Cardiac fibroblast (primary cell): ENCODE measurements at regions not wholly inside any gene's neighbourhood (a gene's known extent, or its start where the extent isn't known, plus 50 kb on each side); places are given as distances from the start of the nearest gene placed in this dataset.
"Not testable (repeated sequence)": the region's sequence is repeated elsewhere in the genome, so short reads cannot be mapped to it uniquely, and the experiment has no call there.

Experiments
- DNase-seq, 2 donors: peaks; one replicate each; pipeline versions ENCODE4 v3.0.0 to v3.0.0-alpha.2; 2010; ENCODE audit warnings: low read depth in 2 of 2
- H3K4me3 ChIP-seq, 2 donors: replicated peaks in 1 of 2; 1 replicate in 1 of 2; 2 replicates in 1 of 2; pipeline ENCODE4 v1.5.1; 2011; ENCODE audit warnings: low read depth in 2 of 2, low read length in 2 of 2, mild to moderate bottlenecking in 2 of 2, moderate library complexity in 1 of 2
- CTCF ChIP-seq: IDR thresholded peaks from one replicate; pipeline ENCODE4 v1.5.1; 2011; ENCODE audit warnings: low read depth, mild to moderate bottlenecking, low read length, inconsistent platforms

DNA sequence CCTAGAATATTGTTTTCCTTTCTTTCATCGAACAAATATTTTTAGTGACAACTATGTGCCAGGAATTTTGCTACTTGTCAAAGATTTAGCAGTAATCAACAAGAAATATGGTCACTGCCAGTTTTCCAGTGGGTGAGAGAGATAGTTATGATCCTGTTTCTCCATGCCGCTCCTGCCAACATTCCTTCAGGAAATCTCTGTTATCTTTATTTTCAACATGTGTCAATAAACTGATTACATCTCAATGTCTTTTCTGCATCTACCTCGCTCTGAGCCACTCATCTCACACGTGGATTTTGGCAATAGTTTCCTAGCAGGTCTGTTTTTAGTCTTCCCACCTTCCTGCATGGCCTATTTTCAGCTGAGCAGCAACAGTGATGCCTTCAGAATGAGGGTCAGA, 650.0 kb upstream of the STXBP6 start:
- DNase-seq = no peak
- H3K4me3 ChIP-seq = no peak overlapping the region

DNA sequence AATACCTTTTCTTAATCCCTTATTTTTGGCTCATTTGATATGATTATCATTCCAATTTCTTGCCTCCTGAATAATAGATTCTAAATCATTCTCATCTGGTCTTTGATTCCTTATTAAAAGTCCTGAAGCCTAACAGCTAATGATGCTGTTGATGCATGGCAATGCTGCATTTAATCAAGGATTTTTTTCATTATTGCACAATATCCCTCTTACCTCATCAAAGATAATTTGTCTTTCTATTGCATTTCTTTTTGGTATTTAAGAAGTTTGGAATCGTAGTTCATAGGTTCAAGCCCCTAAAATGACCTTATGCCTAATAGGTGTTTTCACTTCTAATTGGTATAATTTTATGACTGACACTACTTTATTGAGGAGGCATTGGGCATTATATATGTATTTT, 648.2 kb upstream of the STXBP6 start:
- DNase-seq = no peak
- no peak overlapping the region for H3K4me3 ChIP-seq
- no peak for TF ChIP-seq CTCF

More for the DNA sequence above, 650.0 kb upstream of the STXBP6 start:
- TF ChIP-seq CTCF = no peak

GRCh38 chr14:25696176-25696575, 646.2 kb upstream of the STXBP6 start:
- no peak for TF ChIP-seq CTCF
- no peak overlapping the region for H3K4me3 ChIP-seq
- no peak for DNase-seq

DNA sequence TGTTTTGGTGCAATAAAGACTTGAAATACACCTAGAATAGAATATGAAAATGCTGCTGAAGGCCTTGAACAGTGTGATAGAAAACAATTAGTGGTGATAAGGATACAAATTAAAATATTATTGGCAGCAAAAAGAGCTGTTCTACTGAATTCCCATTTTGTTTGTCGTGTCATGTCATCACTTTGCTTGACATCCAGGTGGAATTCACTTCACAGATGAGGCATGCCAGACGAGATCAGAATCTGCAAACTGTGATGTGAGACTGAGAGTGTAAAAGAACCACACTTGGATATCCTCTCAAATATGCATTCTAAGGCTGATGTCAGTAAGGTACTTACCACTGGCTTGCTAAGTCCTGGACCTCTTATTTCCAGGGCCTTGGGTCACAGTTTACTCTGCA, 635.1 kb upstream of the STXBP6 start:
- TF ChIP-seq CTCF = no peak
- no peak overlapping the region for H3K4me3 ChIP-seq
- DNase-seq = no peak

GRCh38 chr14:25680934-25681333, 631.0 kb upstream of the STXBP6 start:
- no peak for TF ChIP-seq CTCF
- H3K4me3 ChIP-seq = no peak overlapping the region
- no peak for DNase-seq

DNA sequence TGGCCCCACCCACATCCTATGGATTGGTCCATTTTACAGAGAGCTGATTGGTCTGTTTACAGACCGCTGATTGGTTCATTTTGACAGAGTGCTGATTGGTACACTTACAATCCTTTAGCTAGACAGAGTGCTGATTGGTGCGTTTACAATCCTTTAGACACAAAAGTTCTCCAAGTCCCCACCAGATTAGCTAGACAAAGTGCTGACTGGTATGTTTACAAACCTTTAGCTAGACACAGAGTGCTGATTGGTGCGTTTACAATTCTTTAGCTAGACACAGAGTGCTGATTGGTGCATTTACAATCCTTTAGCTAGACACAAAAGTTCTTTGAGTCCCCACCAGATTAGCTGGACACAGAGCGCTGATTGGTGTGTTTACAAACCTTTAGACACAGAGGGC, 630.6 kb upstream of the STXBP6 start:
- H3K4me3 ChIP-seq, DNase-seq: not testable (repeated sequence)

DNA sequence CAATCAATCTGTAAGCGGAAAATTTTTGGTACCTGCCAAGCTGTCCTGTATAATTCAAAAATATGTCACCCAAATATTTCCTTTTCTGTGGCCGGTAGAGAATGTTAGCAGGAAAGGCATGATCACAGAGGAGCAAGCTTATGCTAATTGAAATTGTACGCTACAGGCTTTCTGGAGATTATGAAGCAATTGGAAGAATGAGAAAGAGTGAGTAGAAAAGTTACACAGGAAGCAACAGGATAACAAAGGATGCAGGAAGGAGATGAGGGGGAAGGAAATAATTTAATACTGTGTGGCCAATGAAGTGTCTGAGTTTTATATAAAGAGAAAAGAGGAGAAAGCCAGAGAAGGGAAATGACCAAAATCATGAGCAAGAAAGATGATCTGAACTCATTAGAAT, 627.2 kb upstream of the STXBP6 start:
- no peak for TF ChIP-seq CTCF
- H3K4me3 ChIP-seq = no peak overlapping the region

More for the DNA sequence above, 627.2 kb upstream of the STXBP6 start:
- no peak for DNase-seq
